ENCODE measurements at regions not wholly inside any gene's neighbourhood (a gene's known extent, or its start where the extent isn't known, plus 50 kb on each side); places are given as distances from the start of the nearest gene placed in this dataset.

DNA sequence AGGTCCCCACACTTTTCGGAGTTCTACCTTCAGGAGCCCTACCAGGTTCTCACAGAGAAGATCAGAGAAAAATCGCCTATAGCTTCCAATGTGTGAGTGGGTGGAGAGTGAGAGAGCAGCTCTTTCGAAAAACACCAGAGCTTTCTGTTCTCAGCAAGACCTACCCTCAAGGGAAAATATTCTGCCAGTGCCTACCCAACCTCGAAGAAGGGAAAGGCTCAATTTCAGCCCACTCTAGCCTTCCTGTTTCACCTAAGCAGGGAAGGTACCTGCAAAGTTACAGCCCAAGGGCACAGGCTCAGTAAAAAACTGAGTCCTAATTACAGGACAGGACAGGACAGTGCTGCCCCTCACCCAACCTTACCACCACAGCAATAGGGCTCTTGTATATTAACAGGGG is 104.0 kb upstream of the WDR17 start:
- Mint-ChIP-seq H3K4me1 (no peaks in the 10 kb centered on the region), H3K36me3 (no peaks in the 10 kb centered on the region), H3K27me3 (ENCODE audit: low read depth) (no peaks in the 10 kb centered on the region; the same call in 1 of the 2 replicates), H3K9me3 (no peaks in the 10 kb centered on the region), H3K4me3 (no peak overlapping the region), H3K27ac (no peak overlapping the region)
- ATAC-seq = no peak
- no peak for TF ChIP-seq RELA (CRISPR knock-in tag; IDR thresholded peaks at IDR 0.05; ENCODE audit: borderline replicate concordance)
- TF ChIP-seq, protein P1, sequence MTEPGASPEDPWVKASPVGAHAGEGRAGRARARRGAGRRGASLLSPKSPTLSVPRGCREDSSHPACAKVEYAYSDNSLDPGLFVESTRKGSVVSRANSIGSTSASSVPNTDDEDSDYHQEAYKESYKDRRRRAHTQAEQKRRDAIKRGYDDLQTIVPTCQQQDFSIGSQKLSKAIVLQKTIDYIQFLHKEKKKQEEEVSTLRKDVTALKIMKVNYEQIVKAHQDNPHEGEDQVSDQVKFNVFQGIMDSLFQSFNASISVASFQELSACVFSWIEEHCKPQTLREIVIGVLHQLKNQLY (CRISPR knock-in tag; IDR thresholded peaks at IDR 0.05) = no peak
- no peak for TF ChIP-seq GTF2I (CRISPR knock-in tag; conservative IDR thresholded peaks at IDR 0.05)
- TF ChIP-seq, protein P2, sequence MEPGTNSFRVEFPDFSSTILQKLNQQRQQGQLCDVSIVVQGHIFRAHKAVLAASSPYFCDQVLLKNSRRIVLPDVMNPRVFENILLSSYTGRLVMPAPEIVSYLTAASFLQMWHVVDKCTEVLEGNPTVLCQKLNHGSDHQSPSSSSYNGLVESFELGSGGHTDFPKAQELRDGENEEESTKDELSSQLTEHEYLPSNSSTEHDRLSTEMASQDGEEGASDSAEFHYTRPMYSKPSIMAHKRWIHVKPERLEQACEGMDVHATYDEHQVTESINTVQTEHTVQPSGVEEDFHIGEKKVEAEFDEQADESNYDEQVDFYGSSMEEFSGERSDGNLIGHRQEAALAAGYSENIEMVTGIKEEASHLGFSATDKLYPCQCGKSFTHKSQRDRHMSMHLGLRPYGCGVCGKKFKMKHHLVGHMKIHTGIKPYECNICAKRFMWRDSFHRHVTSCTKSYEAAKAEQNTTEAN (CRISPR knock-in tag; IDR thresholded peaks at IDR 0.05) = no peak
- TF ChIP-seq ZNF317 (CRISPR knock-in tag; IDR thresholded peaks at IDR 0.05; ENCODE audit: borderline replicate concordance, low read depth) = no peak
- TF ChIP-seq SP1 (CRISPR knock-in tag; conservative IDR thresholded peaks at IDR 0.05) = no peak
- TF ChIP-seq, protein P3, sequence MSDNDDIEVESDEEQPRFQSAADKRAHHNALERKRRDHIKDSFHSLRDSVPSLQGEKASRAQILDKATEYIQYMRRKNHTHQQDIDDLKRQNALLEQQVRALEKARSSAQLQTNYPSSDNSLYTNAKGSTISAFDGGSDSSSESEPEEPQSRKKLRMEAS (CRISPR knock-in tag; IDR thresholded peaks at IDR 0.05) = no peak
- ChIA-PET CTCF (no interaction called here), POLR2A (no interaction called here)
- DNase-seq (ENCODE audit: low spot score) = no peak

DNA sequence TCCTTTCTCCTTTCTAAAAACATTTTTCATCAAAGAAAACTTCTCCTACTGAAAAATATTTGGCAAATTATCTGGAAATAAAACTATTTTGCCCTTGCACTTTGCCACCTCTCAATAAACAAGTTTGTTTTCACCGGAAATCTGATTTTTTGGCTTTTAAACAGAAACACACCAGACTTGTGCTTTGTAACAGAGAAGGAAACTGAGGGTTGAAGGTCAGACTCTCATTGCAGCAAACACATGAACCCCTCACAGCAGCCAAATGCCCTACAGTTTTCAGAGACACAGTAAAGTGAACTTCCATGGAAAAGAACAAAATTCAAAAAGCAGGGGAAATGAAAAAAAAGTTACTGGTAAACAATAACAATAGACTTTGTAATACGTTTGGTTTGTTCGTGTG is 95.6 kb upstream of the WDR17 start:
- Mint-ChIP-seq H3K36me3 (peaks cover 14% of the 10 kb centered on the region), H3K9me3 (peaks cover 19% of the 10 kb centered on the region), H3K27me3 (ENCODE audit: low read depth) (no peaks in the 10 kb centered on the region), H3K4me3 (no peak overlapping the region), H3K4me1 (peaks cover 36% of the 10 kb centered on the region), H3K27ac (no peak overlapping the region)
- ChIA-PET CTCF (no interaction called here), POLR2A (no interaction called here)
- TF ChIP-seq NFE2L1 (CRISPR knock-in tag; IDR thresholded peaks at IDR 0.05) (no peak), SP1 (CRISPR knock-in tag; conservative IDR thresholded peaks at IDR 0.05) (no peak), CREB1 (CRISPR knock-in tag; IDR thresholded peaks at IDR 0.05) (no peak), ZNF219 (CRISPR knock-in tag; IDR thresholded peaks at IDR 0.05; ENCODE audit: borderline replicate concordance) (no peak), ZNF396 (CRISPR knock-in tag; IDR thresholded peaks at IDR 0.05; ENCODE audit: borderline replicate concordance) (no peak), GRHL2 (CRISPR knock-in tag; IDR thresholded peaks at IDR 0.05; ENCODE audit: insufficient replicate concordance, severe bottlenecking) (no peak), MXD4 (CRISPR knock-in tag; IDR thresholded peaks at IDR 0.05; ENCODE audit: borderline replicate concordance) (no peak), ZNF121 (CRISPR knock-in tag; IDR thresholded peaks at IDR 0.05) (no peak), FOXK1 (CRISPR knock-in tag; IDR thresholded peaks at IDR 0.05) (no peak), ZNF263 (CRISPR knock-in tag; IDR thresholded peaks at IDR 0.05; ENCODE audit: low read depth) (no peak)
- TF ChIP-seq, protein P4, sequence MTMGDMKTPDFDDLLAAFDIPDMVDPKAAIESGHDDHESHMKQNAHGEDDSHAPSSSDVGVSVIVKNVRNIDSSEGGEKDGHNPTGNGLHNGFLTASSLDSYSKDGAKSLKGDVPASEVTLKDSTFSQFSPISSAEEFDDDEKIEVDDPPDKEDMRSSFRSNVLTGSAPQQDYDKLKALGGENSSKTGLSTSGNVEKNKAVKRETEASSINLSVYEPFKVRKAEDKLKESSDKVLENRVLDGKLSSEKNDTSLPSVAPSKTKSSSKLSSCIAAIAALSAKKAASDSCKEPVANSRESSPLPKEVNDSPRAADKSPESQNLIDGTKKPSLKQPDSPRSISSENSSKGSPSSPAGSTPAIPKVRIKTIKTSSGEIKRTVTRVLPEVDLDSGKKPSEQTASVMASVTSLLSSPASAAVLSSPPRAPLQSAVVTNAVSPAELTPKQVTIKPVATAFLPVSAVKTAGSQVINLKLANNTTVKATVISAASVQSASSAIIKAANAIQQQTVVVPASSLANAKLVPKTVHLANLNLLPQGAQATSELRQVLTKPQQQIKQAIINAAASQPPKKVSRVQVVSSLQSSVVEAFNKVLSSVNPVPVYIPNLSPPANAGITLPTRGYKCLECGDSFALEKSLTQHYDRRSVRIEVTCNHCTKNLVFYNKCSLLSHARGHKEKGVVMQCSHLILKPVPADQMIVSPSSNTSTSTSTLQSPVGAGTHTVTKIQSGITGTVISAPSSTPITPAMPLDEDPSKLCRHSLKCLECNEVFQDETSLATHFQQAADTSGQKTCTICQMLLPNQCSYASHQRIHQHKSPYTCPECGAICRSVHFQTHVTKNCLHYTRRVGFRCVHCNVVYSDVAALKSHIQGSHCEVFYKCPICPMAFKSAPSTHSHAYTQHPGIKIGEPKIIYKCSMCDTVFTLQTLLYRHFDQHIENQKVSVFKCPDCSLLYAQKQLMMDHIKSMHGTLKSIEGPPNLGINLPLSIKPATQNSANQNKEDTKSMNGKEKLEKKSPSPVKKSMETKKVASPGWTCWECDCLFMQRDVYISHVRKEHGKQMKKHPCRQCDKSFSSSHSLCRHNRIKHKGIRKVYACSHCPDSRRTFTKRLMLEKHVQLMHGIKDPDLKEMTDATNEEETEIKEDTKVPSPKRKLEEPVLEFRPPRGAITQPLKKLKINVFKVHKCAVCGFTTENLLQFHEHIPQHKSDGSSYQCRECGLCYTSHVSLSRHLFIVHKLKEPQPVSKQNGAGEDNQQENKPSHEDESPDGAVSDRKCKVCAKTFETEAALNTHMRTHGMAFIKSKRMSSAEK (CRISPR knock-in tag; IDR thresholded peaks at IDR 0.05; ENCODE audit: borderline replicate concordance) = no peak
- TF ChIP-seq, protein P5, sequence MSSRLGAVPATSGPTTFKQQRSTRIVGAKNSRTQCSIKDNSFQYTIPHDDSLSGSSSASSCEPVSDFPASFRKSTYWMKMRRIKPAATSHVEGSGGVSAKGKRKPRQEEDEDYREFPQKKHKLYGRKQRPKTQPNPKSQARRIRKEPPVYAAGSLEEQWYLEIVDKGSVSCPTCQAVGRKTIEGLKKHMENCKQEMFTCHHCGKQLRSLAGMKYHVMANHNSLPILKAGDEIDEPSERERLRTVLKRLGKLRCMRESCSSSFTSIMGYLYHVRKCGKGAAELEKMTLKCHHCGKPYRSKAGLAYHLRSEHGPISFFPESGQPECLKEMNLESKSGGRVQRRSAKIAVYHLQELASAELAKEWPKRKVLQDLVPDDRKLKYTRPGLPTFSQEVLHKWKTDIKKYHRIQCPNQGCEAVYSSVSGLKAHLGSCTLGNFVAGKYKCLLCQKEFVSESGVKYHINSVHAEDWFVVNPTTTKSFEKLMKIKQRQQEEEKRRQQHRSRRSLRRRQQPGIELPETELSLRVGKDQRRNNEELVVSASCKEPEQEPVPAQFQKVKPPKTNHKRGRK (CRISPR knock-in tag; IDR thresholded peaks at IDR 0.05; ENCODE audit: borderline replicate concordance) = no peak
- TF ChIP-seq, protein P6, sequence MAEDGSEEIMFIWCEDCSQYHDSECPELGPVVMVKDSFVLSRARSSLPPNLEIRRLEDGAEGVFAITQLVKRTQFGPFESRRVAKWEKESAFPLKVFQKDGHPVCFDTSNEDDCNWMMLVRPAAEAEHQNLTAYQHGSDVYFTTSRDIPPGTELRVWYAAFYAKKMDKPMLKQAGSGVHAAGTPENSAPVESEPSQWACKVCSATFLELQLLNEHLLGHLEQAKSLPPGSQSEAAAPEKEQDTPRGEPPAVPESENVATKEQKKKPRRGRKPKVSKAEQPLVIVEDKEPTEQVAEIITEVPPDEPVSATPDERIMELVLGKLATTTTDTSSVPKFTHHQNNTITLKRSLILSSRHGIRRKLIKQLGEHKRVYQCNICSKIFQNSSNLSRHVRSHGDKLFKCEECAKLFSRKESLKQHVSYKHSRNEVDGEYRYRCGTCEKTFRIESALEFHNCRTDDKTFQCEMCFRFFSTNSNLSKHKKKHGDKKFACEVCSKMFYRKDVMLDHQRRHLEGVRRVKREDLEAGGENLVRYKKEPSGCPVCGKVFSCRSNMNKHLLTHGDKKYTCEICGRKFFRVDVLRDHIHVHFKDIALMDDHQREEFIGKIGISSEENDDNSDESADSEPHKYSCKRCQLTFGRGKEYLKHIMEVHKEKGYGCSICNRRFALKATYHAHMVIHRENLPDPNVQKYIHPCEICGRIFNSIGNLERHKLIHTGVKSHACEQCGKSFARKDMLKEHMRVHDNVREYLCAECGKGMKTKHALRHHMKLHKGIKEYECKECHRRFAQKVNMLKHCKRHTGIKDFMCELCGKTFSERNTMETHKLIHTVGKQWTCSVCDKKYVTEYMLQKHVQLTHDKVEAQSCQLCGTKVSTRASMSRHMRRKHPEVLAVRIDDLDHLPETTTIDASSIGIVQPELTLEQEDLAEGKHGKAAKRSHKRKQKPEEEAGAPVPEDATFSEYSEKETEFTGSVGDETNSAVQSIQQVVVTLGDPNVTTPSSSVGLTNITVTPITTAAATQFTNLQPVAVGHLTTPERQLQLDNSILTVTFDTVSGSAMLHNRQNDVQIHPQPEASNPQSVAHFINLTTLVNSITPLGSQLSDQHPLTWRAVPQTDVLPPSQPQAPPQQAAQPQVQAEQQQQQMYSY (CRISPR knock-in tag; IDR thresholded peaks at IDR 0.05) = no peak
- TF ChIP-seq, protein P7, sequence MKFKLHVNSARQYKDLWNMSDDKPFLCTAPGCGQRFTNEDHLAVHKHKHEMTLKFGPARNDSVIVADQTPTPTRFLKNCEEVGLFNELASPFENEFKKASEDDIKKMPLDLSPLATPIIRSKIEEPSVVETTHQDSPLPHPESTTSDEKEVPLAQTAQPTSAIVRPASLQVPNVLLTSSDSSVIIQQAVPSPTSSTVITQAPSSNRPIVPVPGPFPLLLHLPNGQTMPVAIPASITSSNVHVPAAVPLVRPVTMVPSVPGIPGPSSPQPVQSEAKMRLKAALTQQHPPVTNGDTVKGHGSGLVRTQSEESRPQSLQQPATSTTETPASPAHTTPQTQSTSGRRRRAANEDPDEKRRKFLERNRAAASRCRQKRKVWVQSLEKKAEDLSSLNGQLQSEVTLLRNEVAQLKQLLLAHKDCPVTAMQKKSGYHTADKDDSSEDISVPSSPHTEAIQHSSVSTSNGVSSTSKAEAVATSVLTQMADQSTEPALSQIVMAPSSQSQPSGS (CRISPR knock-in tag; IDR thresholded peaks at IDR 0.05; ENCODE audit: borderline replicate concordance, low read depth) = no peak
- ATAC-seq (no peak), DNase-seq (ENCODE audit: low spot score) (no peak)

Data from WTC11 (cell line).